K562 (cell line): ENCODE measurements at regions not wholly inside any gene's neighbourhood (a gene's known extent, or its start where the extent isn't known, plus 50 kb on each side); places are given as distances from the start of the nearest gene placed in this dataset.

Experiments
- E2F8 ChIP-seq: fragments of 450-650 bp; IDR thresholded peaks from 2 replicates; pipeline ENCODE4 v1.7.1; 2018; ENCODE audit warnings: mild to moderate bottlenecking, low read depth; ENCODE audit not compliant: partially characterized antibody
- EP400 ChIP-seq: fragments of 450-650 bp; IDR thresholded peaks from 2 replicates; pipeline ENCODE4 v1.6.1; 2017; ENCODE audit warnings: antibody characterized with exemption, mild to moderate bottlenecking, moderate library complexity
- LEF1 ChIP-seq: fragments of 450-650 bp; IDR thresholded peaks from 2 replicates; pipeline ENCODE4 v1.6.1; 2016; ENCODE audit warnings: mild to moderate bottlenecking
- RBM39 ChIP-seq: fragments of 200-400 bp; formaldehyde crosslinking; optimal IDR thresholded peaks from 2 replicates; pipeline ENCODE3; 2018; ENCODE audit warnings: low read depth, low read length
- TF ChIP-seq, protein P1 (sequence below), 2 experiments: fragments of 450-650 bp in 1 of 2; sonication (generic) in 1 of 2; formaldehyde crosslinking in 1 of 2; IDR thresholded peaks in 1 of 2; conservative IDR thresholded peaks in 1 of 2; 2 replicates each; pipeline versions ENCODE4 v1.6.1 to v1.8.1; 2016 to 2023; ENCODE audit warnings: mild to moderate bottlenecking in 2 of 2, moderate library complexity in 2 of 2, inconsistent platforms in 1 of 2, missing genetic modification reagents in 1 of 2
- TF ChIP-seq, protein P2 (sequence below): fragments of 450-650 bp; formaldehyde crosslinking; IDR thresholded peaks from 2 replicates; pipeline ENCODE4 v1.4.0; 2020; ENCODE audit warnings: mild to moderate bottlenecking, moderate library complexity
- TF ChIP-seq, protein P3 (sequence below): fragments of 450-650 bp; IDR thresholded peaks from 2 replicates; pipeline ENCODE4 v1.6.1; 2016; ENCODE audit warnings: mild to moderate bottlenecking, moderate library complexity
- TF ChIP-seq, protein P4 (sequence below), 2 experiments: fragments of 450-650 bp; conservative IDR thresholded peaks; 2 replicates each; pipeline ENCODE4 v1.6.1; 2017; ENCODE audit warnings: mild to moderate bottlenecking in 2 of 2, moderate library complexity in 2 of 2

- TF ChIP-seq, protein P1, sequence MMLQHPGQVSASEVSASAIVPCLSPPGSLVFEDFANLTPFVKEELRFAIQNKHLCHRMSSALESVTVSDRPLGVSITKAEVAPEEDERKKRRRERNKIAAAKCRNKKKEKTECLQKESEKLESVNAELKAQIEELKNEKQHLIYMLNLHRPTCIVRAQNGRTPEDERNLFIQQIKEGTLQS (IDR thresholded peaks at IDR 0.05) = no peak
- TF ChIP-seq, protein P1 (CRISPR knock-in tag; conservative IDR thresholded peaks at IDR 0.05) = no peak
- no peak for TF ChIP-seq LEF1
- TF ChIP-seq, protein P2, sequence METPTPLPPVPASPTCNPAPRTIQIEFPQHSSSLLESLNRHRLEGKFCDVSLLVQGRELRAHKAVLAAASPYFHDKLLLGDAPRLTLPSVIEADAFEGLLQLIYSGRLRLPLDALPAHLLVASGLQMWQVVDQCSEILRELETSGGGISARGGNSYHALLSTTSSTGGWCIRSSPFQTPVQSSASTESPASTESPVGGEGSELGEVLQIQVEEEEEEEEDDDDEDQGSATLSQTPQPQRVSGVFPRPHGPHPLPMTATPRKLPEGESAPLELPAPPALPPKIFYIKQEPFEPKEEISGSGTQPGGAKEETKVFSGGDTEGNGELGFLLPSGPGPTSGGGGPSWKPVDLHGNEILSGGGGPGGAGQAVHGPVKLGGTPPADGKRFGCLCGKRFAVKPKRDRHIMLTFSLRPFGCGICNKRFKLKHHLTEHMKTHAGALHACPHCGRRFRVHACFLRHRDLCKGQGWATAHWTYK (CRISPR knock-in tag) = no peak
- no peak for TF ChIP-seq E2F8
- TF ChIP-seq, protein P3, sequence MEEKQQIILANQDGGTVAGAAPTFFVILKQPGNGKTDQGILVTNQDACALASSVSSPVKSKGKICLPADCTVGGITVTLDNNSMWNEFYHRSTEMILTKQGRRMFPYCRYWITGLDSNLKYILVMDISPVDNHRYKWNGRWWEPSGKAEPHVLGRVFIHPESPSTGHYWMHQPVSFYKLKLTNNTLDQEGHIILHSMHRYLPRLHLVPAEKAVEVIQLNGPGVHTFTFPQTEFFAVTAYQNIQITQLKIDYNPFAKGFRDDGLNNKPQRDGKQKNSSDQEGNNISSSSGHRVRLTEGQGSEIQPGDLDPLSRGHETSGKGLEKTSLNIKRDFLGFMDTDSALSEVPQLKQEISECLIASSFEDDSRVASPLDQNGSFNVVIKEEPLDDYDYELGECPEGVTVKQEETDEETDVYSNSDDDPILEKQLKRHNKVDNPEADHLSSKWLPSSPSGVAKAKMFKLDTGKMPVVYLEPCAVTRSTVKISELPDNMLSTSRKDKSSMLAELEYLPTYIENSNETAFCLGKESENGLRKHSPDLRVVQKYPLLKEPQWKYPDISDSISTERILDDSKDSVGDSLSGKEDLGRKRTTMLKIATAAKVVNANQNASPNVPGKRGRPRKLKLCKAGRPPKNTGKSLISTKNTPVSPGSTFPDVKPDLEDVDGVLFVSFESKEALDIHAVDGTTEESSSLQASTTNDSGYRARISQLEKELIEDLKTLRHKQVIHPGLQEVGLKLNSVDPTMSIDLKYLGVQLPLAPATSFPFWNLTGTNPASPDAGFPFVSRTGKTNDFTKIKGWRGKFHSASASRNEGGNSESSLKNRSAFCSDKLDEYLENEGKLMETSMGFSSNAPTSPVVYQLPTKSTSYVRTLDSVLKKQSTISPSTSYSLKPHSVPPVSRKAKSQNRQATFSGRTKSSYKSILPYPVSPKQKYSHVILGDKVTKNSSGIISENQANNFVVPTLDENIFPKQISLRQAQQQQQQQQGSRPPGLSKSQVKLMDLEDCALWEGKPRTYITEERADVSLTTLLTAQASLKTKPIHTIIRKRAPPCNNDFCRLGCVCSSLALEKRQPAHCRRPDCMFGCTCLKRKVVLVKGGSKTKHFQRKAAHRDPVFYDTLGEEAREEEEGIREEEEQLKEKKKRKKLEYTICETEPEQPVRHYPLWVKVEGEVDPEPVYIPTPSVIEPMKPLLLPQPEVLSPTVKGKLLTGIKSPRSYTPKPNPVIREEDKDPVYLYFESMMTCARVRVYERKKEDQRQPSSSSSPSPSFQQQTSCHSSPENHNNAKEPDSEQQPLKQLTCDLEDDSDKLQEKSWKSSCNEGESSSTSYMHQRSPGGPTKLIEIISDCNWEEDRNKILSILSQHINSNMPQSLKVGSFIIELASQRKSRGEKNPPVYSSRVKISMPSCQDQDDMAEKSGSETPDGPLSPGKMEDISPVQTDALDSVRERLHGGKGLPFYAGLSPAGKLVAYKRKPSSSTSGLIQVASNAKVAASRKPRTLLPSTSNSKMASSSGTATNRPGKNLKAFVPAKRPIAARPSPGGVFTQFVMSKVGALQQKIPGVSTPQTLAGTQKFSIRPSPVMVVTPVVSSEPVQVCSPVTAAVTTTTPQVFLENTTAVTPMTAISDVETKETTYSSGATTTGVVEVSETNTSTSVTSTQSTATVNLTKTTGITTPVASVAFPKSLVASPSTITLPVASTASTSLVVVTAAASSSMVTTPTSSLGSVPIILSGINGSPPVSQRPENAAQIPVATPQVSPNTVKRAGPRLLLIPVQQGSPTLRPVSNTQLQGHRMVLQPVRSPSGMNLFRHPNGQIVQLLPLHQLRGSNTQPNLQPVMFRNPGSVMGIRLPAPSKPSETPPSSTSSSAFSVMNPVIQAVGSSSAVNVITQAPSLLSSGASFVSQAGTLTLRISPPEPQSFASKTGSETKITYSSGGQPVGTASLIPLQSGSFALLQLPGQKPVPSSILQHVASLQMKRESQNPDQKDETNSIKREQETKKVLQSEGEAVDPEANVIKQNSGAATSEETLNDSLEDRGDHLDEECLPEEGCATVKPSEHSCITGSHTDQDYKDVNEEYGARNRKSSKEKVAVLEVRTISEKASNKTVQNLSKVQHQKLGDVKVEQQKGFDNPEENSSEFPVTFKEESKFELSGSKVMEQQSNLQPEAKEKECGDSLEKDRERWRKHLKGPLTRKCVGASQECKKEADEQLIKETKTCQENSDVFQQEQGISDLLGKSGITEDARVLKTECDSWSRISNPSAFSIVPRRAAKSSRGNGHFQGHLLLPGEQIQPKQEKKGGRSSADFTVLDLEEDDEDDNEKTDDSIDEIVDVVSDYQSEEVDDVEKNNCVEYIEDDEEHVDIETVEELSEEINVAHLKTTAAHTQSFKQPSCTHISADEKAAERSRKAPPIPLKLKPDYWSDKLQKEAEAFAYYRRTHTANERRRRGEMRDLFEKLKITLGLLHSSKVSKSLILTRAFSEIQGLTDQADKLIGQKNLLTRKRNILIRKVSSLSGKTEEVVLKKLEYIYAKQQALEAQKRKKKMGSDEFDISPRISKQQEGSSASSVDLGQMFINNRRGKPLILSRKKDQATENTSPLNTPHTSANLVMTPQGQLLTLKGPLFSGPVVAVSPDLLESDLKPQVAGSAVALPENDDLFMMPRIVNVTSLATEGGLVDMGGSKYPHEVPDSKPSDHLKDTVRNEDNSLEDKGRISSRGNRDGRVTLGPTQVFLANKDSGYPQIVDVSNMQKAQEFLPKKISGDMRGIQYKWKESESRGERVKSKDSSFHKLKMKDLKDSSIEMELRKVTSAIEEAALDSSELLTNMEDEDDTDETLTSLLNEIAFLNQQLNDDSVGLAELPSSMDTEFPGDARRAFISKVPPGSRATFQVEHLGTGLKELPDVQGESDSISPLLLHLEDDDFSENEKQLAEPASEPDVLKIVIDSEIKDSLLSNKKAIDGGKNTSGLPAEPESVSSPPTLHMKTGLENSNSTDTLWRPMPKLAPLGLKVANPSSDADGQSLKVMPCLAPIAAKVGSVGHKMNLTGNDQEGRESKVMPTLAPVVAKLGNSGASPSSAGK = no peak
- no peak for TF ChIP-seq RBM39
- TF ChIP-seq EP400 = no peak
- TF ChIP-seq, protein P4, sequence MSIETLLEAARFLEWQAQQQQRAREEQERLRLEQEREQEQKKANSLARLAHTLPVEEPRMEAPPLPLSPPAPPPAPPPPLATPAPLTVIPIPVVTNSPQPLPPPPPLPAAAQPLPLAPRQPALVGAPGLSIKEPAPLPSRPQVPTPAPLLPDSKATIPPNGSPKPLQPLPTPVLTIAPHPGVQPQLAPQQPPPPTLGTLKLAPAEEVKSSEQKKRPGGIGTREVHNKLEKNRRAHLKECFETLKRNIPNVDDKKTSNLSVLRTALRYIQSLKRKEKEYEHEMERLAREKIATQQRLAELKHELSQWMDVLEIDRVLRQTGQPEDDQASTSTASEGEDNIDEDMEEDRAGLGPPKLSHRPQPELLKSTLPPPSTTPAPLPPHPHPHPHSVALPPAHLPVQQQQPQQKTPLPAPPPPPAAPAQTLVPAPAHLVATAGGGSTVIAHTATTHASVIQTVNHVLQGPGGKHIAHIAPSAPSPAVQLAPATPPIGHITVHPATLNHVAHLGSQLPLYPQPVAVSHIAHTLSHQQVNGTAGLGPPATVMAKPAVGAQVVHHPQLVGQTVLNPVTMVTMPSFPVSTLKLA (conservative IDR thresholded peaks at IDR 0.05) = no peak
Measured at GRCh38 chr6:27797960-27798359, 114.2 kb downstream of the OR2B2 start (continued).
